GM12874 (cell line): ENCODE measurements at regions not wholly inside any gene's neighbourhood (a gene's known extent, or its start where the extent isn't known, plus 50 kb on each side); places are given as distances from the start of the nearest gene placed in this dataset.

Experiments
- TF ChIP-seq, protein P1 (sequence below): IDR thresholded peaks from 2 replicates; pipeline ENCODE4 v1.5.1; 2011; ENCODE audit warnings: low read depth, mild to moderate bottlenecking, control low read depth, low read length, moderate library complexity; ENCODE audit not compliant: insufficient read depth

DNA sequence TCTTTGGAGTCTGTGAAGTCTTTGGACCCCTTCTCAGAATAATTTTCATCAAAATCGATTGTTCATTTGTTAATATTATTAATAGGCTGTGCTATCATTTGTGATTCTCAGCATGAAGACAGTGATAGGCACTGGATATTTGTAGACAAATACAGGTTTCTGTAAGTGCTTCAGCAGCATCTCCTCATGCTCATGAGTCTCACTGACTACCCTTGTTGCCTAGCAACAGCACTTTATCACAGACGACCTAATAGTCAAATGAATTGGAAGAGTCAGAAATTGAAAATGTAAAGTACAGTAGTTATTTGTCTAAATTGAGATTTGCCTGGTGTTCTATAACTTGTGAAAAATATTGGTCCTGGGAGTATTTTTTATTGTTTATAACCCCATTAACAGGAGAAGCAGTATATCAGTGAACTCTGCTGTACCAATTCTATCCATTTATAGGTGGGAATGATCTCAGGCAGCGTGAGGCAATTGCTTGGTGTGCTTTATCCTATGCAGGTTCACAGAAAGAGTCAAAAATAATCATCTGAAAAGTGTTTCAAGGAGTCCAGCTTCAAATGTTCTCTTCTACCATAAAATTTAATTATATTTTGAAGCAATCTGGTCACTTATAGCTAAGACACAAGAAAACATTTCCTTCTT lies 684.6 kb downstream of the RFPL4B start:
- TF ChIP-seq, protein P1, sequence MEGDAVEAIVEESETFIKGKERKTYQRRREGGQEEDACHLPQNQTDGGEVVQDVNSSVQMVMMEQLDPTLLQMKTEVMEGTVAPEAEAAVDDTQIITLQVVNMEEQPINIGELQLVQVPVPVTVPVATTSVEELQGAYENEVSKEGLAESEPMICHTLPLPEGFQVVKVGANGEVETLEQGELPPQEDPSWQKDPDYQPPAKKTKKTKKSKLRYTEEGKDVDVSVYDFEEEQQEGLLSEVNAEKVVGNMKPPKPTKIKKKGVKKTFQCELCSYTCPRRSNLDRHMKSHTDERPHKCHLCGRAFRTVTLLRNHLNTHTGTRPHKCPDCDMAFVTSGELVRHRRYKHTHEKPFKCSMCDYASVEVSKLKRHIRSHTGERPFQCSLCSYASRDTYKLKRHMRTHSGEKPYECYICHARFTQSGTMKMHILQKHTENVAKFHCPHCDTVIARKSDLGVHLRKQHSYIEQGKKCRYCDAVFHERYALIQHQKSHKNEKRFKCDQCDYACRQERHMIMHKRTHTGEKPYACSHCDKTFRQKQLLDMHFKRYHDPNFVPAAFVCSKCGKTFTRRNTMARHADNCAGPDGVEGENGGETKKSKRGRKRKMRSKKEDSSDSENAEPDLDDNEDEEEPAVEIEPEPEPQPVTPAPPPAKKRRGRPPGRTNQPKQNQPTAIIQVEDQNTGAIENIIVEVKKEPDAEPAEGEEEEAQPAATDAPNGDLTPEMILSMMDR, result no peak

DNA sequence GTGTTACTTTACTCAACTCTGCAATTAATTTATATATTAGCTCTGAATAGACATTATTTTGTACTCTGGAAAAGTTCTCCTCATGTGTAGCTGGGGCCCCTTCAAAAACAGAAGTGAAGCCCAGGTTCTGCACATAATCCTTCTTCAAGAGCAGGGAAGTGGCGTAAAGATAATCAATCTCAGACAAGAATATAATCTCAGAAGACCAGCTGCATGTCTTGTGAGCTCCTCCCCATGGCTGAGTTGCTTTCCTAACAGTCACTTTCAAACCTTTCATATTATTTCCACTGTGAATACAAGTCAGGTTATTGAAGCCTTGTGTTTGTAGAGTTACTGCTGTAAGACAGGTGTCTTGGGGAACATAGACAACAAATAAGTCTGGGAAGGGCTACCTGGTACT lies 691.9 kb downstream of the RFPL4B start:
- TF ChIP-seq, protein P1, result no peak

DNA sequence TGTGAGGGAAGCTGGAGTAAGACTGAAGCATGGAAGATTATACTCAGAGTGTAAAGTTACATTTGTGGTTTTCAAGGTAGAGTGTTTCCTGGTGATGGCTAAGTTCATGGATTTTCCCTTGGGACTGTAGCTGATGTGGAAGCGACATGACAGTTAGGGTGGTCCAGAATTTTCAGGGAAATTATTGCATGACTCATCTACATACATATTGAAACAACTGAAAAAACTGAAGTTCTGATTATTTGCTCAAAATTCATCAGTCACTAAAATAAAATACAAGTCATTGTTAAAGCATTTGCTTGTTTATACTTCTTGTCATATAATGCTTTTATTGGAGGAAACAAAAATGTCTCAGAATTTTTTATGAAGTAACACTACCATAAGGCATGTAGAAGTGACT lies 700.0 kb downstream of the RFPL4B start:
- TF ChIP-seq, protein P1, result no peak

DNA sequence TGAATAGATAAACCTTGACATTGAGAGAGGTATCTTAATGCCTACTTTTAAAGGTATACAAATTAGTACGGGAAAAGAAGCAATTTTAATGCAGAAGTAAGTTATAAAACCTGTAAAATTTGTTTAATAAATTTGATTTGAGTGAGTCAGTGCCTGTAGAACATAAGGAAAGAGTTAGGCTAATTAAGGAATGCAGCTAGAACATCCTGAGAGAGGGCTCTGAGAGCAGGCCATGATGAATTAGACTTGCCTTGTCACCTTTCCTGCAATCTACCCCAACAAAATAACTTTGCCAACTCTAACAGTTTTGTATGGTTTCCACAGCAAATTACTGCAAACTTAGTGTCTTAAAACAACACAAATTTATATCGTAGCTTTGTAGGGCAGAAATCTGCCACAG lies 700.8 kb downstream of the RFPL4B start:
- TF ChIP-seq, protein P1, result no peak

DNA sequence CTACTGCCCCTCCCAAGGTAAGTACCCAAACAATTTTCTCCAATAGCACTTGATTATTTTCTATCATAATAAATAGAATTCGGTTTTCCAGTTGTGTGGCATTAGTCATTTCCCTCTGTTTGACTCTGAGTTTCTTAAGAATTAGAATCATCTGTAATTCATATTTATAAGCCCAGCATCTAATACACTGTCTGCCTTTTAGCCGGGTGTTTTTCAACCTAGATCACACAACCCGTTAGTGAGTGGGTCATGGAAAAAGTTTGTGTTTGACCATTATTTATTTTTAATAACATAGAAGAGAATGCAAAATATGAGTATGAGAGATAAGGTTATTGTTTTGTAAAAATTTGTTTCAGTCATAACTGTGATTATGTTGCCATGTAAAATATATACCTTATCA lies 701.6 kb downstream of the RFPL4B start:
- TF ChIP-seq, protein P1, result no peak

DNA sequence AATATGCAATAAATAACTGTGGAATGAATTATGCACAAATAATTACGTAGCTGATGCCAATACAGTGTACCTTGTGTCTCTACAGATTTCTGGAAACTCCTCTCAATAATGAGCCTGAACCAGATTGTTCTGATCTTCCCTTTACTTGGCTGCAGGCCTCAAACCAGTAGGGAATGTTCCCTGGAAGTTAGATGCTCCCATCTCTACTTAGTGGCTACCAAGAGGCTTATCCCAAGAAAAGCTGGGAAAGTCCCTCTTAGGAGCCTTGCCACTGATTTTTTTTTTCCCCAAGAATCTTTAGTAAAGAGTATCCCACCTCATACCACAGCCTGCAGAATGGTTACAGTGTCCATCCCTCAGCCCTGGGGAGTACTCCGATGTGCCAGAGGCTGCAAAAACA lies 702.1 kb downstream of the RFPL4B start:
- TF ChIP-seq, protein P1, result no peak

DNA sequence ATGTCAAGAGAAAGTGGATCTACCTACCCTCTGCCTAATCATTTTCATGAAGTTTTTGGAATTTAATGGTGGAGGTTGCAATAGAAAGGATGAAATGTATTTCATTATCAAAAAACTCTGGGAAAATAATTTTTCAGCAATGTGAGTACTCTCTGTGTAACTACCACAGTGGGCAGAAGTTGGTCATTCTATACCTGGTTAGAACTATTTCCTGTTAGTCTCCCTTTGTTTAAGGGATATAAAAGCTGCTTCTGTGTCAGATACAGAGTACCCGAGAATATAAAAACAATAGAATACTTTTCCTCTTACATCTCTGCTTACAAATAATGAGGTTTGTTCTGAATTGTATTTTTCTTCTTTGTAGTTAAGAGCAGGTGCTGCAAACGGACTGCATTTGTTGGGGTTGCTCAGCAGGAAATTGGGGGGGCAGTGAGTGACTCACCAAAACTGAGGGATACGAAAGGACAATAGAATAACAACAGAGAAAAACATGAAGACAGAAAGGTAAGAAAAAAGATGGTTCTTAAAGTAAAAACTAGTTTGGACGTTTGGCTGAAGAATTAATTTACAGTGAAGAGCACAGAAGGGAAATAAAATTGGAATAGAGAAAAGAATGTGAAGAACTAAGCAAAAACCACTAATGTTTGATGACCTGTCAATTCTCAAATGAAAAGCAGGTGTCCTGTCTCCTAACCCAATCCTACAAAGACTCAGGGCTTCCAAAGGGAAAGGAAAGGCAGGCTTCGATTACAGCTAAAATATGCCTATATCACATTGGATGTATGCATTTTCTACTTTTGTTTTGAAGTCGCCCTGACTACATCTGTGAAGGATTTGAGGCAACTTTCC lies 703.1 kb downstream of the RFPL4B start:
- TF ChIP-seq, protein P1, result no peak
